Skeletal muscle cell (primary cell): ENCODE measurements at regions not wholly inside any gene's neighbourhood (a gene's known extent, or its start where the extent isn't known, plus 50 kb on each side); places are given as distances from the start of the nearest gene placed in this dataset.
"Not testable (repeated sequence)": the region's sequence is repeated elsewhere in the genome, so short reads cannot be mapped to it uniquely, and the experiment has no call there.

Experiments
- DNase-seq: peaks from one replicate; pipeline ENCODE4 v3.0.0-alpha.2; 2010; ENCODE audit warnings: low read depth
- H3K4me3 ChIP-seq: 2 replicates; pipeline ENCODE4 v1.5.1; 2011; ENCODE audit warnings: low read depth, mild to moderate bottlenecking, control low read depth, low read length, moderate library complexity

GRCh38 chr4:187615972-187616371 lies 379.6 kb upstream of the ZFP42 start:
- no peak for DNase-seq
- H3K4me3 ChIP-seq = no peak overlapping the region

GRCh38 chr4:187617113-187617512 lies 378.5 kb upstream of the ZFP42 start:
- DNase-seq = no peak
- no peak overlapping the region for H3K4me3 ChIP-seq

GRCh38 chr4:187618701-187619281 lies 376.8 kb upstream of the ZFP42 start:
- H3K4me3 ChIP-seq = no peak overlapping the region
- no peak for DNase-seq

GRCh38 chr4:187619319-187619718 lies 376.3 kb upstream of the ZFP42 start:
- DNase-seq = no peak
- no peak overlapping the region for H3K4me3 ChIP-seq

- no peak for DNase-seq
- H3K4me3 ChIP-seq = no peak overlapping the region
Observed at GRCh38 chr4:187632260-187632995, 363.1 kb upstream of the ZFP42 start.

- DNase-seq = no peak
- no peak overlapping the region for H3K4me3 ChIP-seq
Observed at GRCh38 chr4:187633245-187633644, 362.3 kb upstream of the ZFP42 start.

GRCh38 chr4:187656959-187657358 lies 338.6 kb upstream of the ZFP42 start:
- H3K4me3 ChIP-seq = no peak overlapping the region

GRCh38 chr4:187663076-187663475 lies 332.5 kb upstream of the ZFP42 start:
- H3K4me3 ChIP-seq = no peak overlapping the region
- DNase-seq = no peak

More at GRCh38 chr4:187656959-187657358, 338.6 kb upstream of the ZFP42 start:
- no peak for DNase-seq

GRCh38 chr4:187664011-187664410 lies 331.6 kb upstream of the ZFP42 start:
- no peak overlapping the region for H3K4me3 ChIP-seq
- no peak for DNase-seq

- H3K4me3 ChIP-seq = no peak overlapping the region
- DNase-seq = no peak
Observed at GRCh38 chr4:187665086-187665485, 330.5 kb upstream of the ZFP42 start.

GRCh38 chr4:187666034-187666433 lies 329.5 kb upstream of the ZFP42 start:
- H3K4me3 ChIP-seq = no peak overlapping the region
- no peak for DNase-seq

GRCh38 chr4:187666697-187667494 lies 328.7 kb upstream of the ZFP42 start:
- H3K4me3 ChIP-seq = no peak overlapping the region
- DNase-seq = no peak

GRCh38 chr4:187668526-187669082 lies 327.0 kb upstream of the ZFP42 start:
- no peak overlapping the region for H3K4me3 ChIP-seq
- no peak for DNase-seq

- H3K4me3 ChIP-seq, DNase-seq: not testable (repeated sequence)
Observed at GRCh38 chr4:187671521-187671920, 324.1 kb upstream of the ZFP42 start.

GRCh38 chr4:187671958-187672357 lies 323.6 kb upstream of the ZFP42 start:
- H3K4me3 ChIP-seq, DNase-seq: not testable (repeated sequence)

- DNase-seq, H3K4me3 ChIP-seq: not testable (repeated sequence)
Observed at GRCh38 chr4:187672526-187672925, 323.0 kb upstream of the ZFP42 start.

- no peak for DNase-seq
- H3K4me3 ChIP-seq = no peak overlapping the region
Observed at GRCh38 chr4:187679450-187679849, 316.1 kb upstream of the ZFP42 start.

GRCh38 chr4:187685247-187685646 lies 310.3 kb upstream of the ZFP42 start:
- no peak for DNase-seq
- no peak overlapping the region for H3K4me3 ChIP-seq

- no peak for DNase-seq
Observed at GRCh38 chr4:187687697-187688096, 307.9 kb upstream of the ZFP42 start.

GRCh38 chr4:187692626-187693025 lies 302.9 kb upstream of the ZFP42 start:
- no peak for DNase-seq
- no peak overlapping the region for H3K4me3 ChIP-seq

More at GRCh38 chr4:187687697-187688096, 307.9 kb upstream of the ZFP42 start:
- no peak overlapping the region for H3K4me3 ChIP-seq
